Hepatocyte (in vitro differentiated cells): ENCODE measurements at regions not wholly inside any gene's neighbourhood (a gene's known extent, or its start where the extent isn't known, plus 50 kb on each side); places are given as distances from the start of the nearest gene placed in this dataset.

Experiments used
- EZH2 ChIP-seq: fragments of 200-600 bp; sonication (generic); IDR thresholded peaks from 2 replicates; pipeline ENCODE4 v1.6.1; 2016; ENCODE audit warnings: antibody characterized with exemption, mild to moderate bottlenecking, borderline replicate concordance
- EZH2phosphoT487 ChIP-seq: fragments of 200-600 bp; sonication (generic); IDR thresholded peaks from one replicate; pipeline ENCODE4 v1.6.1; 2018; ENCODE audit warnings: antibody characterized with exemption, mild to moderate bottlenecking, low read depth, moderate library complexity; ENCODE audit not compliant: unreplicated experiment, severe bottlenecking
- TF ChIP-seq, protein P1 (sequence below): fragments of 200-600 bp; sonication (generic); IDR thresholded peaks from 2 replicates; pipeline ENCODE4 v1.5.1; 2016; ENCODE audit warnings: antibody characterized with exemption, mild to moderate bottlenecking; ENCODE audit not compliant: poor library complexity

DNA sequence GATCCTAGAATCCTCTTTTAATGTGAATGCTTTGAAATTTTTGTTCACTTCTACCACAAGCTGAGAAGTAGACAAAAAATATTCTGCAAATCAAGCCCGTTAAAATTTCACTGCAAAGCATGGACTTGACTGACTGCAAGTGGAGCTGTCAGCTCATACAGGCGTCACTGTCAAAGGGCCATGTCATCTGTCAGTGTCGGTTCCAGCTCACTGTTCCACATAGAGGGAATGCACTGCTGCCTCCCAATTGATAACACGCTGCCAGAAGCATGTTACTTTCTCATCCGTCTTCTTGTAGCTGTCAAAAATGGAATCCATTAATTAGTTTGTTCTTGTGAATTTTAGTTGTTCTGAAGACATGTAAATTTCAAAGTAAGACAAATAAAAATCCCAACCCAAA is 50.4 kb upstream of the FBXL4 start:
- TF ChIP-seq, protein P1, sequence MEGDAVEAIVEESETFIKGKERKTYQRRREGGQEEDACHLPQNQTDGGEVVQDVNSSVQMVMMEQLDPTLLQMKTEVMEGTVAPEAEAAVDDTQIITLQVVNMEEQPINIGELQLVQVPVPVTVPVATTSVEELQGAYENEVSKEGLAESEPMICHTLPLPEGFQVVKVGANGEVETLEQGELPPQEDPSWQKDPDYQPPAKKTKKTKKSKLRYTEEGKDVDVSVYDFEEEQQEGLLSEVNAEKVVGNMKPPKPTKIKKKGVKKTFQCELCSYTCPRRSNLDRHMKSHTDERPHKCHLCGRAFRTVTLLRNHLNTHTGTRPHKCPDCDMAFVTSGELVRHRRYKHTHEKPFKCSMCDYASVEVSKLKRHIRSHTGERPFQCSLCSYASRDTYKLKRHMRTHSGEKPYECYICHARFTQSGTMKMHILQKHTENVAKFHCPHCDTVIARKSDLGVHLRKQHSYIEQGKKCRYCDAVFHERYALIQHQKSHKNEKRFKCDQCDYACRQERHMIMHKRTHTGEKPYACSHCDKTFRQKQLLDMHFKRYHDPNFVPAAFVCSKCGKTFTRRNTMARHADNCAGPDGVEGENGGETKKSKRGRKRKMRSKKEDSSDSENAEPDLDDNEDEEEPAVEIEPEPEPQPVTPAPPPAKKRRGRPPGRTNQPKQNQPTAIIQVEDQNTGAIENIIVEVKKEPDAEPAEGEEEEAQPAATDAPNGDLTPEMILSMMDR: no peak
- TF ChIP-seq EZH2: no peak
- TF ChIP-seq EZH2phosphoT487: no peak
